ENCODE measurements at regions not wholly inside any gene's neighbourhood (a gene's known extent, or its start where the extent isn't known, plus 50 kb on each side); places are given as distances from the start of the nearest gene placed in this dataset.
"Not testable (repeated sequence)": the region's sequence is repeated elsewhere in the genome, so short reads cannot be mapped to it uniquely, and the experiment has no call there.

DNA sequence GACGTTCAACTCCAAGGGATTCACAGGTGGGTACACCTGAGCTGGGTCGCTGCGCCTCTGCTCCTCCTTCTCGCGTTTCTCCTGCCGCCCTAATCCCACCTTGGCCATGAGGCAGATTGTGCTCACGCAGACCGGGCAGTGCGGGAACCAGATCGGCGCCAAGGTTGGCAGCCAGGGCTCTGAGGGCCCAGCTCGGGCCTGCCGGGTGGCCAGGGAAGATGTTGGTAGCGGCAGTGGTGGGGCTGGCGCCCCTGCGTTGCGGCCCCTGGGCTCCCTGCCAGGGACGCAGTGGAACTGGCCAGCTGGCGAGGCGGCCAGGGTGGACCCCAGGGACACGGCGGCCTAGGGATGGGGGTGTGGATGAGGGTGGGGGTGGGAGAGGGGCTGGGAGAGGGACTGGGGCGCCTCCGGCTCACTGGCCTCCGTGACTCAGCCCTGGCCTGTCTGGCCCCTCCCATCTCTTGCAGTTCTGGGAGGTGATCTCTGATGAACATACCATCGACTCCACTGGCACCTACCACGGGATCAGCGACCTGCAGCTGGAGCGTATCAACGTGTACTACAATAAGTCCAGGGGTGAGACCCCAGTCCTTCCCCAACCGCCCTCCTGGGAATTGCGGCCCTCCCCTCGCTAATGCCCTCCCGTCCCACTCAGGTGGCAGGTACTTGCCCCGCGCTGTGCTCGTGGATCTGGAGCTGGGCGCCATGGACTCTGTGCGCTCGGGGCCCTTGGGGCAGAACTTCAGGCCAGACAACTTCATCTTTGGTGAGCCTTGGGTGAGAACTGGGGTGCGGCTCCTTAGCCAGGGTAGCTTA is 114.9 kb upstream of the ALG10B start:
- Histone ChIP-seq H3K9ac (ENCODE audit: low read length) (no peak overlapping the region), H2BK15ac (ENCODE audit: low read depth, poor library complexity, severe bottlenecking) (no peak overlapping the region), H3K4me3 (ENCODE audit: insufficient read depth in 1 of 2, low read depth in 1 of 2, low read length in 2 of 2) (no peak overlapping the region), H2AK5ac (ENCODE audit: low read length, severe bottlenecking) (no peak overlapping the region), H3K14ac (ENCODE audit: low read length in 2 of 2) (no peak overlapping the region), H3K27ac (ENCODE audit: low read length, poor library complexity, severe bottlenecking) (no peak overlapping the region), H3K4me1 (ENCODE audit: control insufficient read depth, insufficient read depth, low read depth, low read length) (no peaks in the 10 kb centered on the region), H2BK12ac (ENCODE audit: low read length in 2 of 2) (no peak overlapping the region), H2BK120ac (ENCODE audit: low read depth, low read length) (no peak overlapping the region), H3K4ac (ENCODE audit: low read depth in 1 of 2, low read length in 2 of 2) (no peak overlapping the region), H3K9me3 (ENCODE audit: control insufficient read depth, low read length) (no peaks in the 10 kb centered on the region), H3K79me1 (replicated peaks; ENCODE audit: low read length, poor library complexity, severe bottlenecking) (no peaks in the 10 kb centered on the region), H3K36me3 (ENCODE audit: control insufficient read depth in 1 of 2, insufficient read depth in 2 of 2, low read depth in 1 of 2, low read length in 2 of 2) (no peaks in the 10 kb centered on the region), H3K27me3 (ENCODE audit: control insufficient read depth in 1 of 2, insufficient read depth in 1 of 2, low read length in 2 of 2) (no peaks in the 10 kb centered on the region), H3K18ac (ENCODE audit: low read depth in 1 of 2, low read length in 2 of 2) (no peak overlapping the region), H4K8ac (ENCODE audit: low read length) (no peak overlapping the region), H2AFZ (ENCODE audit: low read depth, low read length) (no peak overlapping the region), H3K23ac (ENCODE audit: low read length in 2 of 2) (no peak overlapping the region), H4K91ac (ENCODE audit: low read length) (no peak overlapping the region), H3K4me2 (ENCODE audit: low read length, poor library complexity, severe bottlenecking) (no peak overlapping the region), H2BK5ac (ENCODE audit: low read depth, low read length, poor library complexity, severe bottlenecking) (no peak overlapping the region)
- 88% methylated on average over 35 of the region's 41 CpGs for WGBS
- DNase-seq: no peak

DNA sequence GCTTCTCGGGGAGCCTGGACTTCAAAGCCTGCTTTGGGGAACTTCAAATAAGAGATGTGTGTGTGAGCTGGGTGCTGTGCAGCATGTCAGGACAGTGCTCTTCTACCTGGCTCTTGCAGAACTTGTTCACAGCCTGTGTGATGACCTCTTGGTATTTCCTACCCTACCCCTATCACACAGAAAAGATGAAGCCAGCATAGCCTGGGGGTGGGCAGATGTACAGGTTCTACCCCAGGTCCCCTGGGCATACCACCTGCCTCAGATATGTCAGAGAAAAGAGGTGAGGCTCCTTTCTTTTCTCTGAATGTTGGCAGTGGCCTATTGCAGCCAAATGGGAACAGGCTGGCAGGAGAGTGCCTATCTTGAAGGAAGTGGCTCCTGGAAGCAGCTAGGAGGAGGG is 111.7 kb upstream of the ALG10B start:
- WGBS: 50% methylated on average over 1 of the region's 1 CpG
- no peak overlapping the region for H3K4me3 ChIP-seq (ENCODE audit: insufficient read depth in 1 of 2, low read depth in 1 of 2, low read length in 2 of 2)
- no peak overlapping the region for H3K4me2 ChIP-seq (ENCODE audit: low read length, poor library complexity, severe bottlenecking)
- no peaks in the 10 kb centered on the region for H3K27me3 ChIP-seq (ENCODE audit: control insufficient read depth in 1 of 2, insufficient read depth in 1 of 2, low read length in 2 of 2)
- no peak overlapping the region for H3K27ac ChIP-seq (ENCODE audit: low read length, poor library complexity, severe bottlenecking)
- H2BK120ac ChIP-seq (ENCODE audit: low read depth, low read length): no peak overlapping the region
- no peaks in the 10 kb centered on the region for H3K36me3 ChIP-seq (ENCODE audit: control insufficient read depth in 1 of 2, insufficient read depth in 2 of 2, low read depth in 1 of 2, low read length in 2 of 2)
- H3K18ac ChIP-seq (ENCODE audit: low read depth in 1 of 2, low read length in 2 of 2): no peak overlapping the region
- no peak for DNase-seq
- no peak overlapping the region for H3K14ac ChIP-seq (ENCODE audit: low read length in 2 of 2)
- H3K23ac ChIP-seq (ENCODE audit: low read length in 2 of 2): no peak overlapping the region
- H3K4ac ChIP-seq (ENCODE audit: low read depth in 1 of 2, low read length in 2 of 2): no peak overlapping the region
- no peaks in the 10 kb centered on the region for H3K9me3 ChIP-seq (ENCODE audit: control insufficient read depth, low read length)
- H3K9ac ChIP-seq (ENCODE audit: low read length): no peak overlapping the region
- no peaks in the 10 kb centered on the region for H3K79me1 ChIP-seq (replicated peaks; ENCODE audit: low read length, poor library complexity, severe bottlenecking)
- H2AK5ac ChIP-seq (ENCODE audit: low read length, severe bottlenecking): no peak overlapping the region
- no peak overlapping the region for H2AFZ ChIP-seq (ENCODE audit: low read depth, low read length)
- H4K8ac ChIP-seq (ENCODE audit: low read length): no peak overlapping the region
- H2BK15ac ChIP-seq (ENCODE audit: low read depth, poor library complexity, severe bottlenecking): no peak overlapping the region
- no peaks in the 10 kb centered on the region for H3K4me1 ChIP-seq (ENCODE audit: control insufficient read depth, insufficient read depth, low read depth, low read length)
- no peak overlapping the region for H4K91ac ChIP-seq (ENCODE audit: low read length)
- H2BK5ac ChIP-seq (ENCODE audit: low read depth, low read length, poor library complexity, severe bottlenecking): no peak overlapping the region
- no peak overlapping the region for H2BK12ac ChIP-seq (ENCODE audit: low read length in 2 of 2)

DNA sequence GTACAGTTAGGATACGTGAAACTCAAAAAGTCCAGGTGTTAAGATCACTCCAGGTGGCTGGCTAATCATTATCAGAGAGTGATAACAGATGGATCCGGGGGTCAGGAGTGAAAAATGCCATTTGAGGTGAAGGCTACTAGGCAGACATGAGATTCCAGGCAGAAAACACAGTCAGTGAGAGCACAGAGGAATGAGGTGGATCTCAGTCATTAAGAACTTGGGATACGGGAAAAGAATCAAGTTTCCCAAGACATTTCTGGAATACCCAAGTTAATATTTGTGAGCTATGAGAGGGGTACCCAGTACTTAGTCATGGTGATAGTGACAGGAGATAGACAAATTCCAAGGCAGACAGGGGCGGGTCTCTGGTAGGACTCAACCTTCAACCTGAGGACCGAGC is 94.6 kb upstream of the ALG10B start:
- 57% methylated on average over 5 of the region's 5 CpGs for WGBS
- H4K8ac ChIP-seq (ENCODE audit: low read length): no peak overlapping the region
- no peak overlapping the region for H2AFZ ChIP-seq (ENCODE audit: low read depth, low read length)
- H2BK5ac ChIP-seq (ENCODE audit: low read depth, low read length, poor library complexity, severe bottlenecking): no peak overlapping the region
- H3K27ac ChIP-seq (ENCODE audit: low read length, poor library complexity, severe bottlenecking): no peak overlapping the region
- no peak for DNase-seq
- no peaks in the 10 kb centered on the region for H3K27me3 ChIP-seq (ENCODE audit: control insufficient read depth in 1 of 2, insufficient read depth in 1 of 2, low read length in 2 of 2)
- H2BK15ac ChIP-seq (ENCODE audit: low read depth, poor library complexity, severe bottlenecking): no peak overlapping the region
- H3K23ac ChIP-seq (ENCODE audit: low read length in 2 of 2): no peak overlapping the region
- no peak overlapping the region for H2BK120ac ChIP-seq (ENCODE audit: low read depth, low read length)
- no peak overlapping the region for H3K4ac ChIP-seq (ENCODE audit: low read depth in 1 of 2, low read length in 2 of 2)
- H3K36me3 ChIP-seq (ENCODE audit: control insufficient read depth in 1 of 2, insufficient read depth in 2 of 2, low read depth in 1 of 2, low read length in 2 of 2): no peaks in the 10 kb centered on the region
- H3K14ac ChIP-seq (ENCODE audit: low read length in 2 of 2): no peak overlapping the region
- H3K4me2 ChIP-seq (ENCODE audit: low read length, poor library complexity, severe bottlenecking): no peak overlapping the region
- no peak overlapping the region for H3K9ac ChIP-seq (ENCODE audit: low read length)
- no peaks in the 10 kb centered on the region for H3K79me1 ChIP-seq (replicated peaks; ENCODE audit: low read length, poor library complexity, severe bottlenecking)
- no peak overlapping the region for H2BK12ac ChIP-seq (ENCODE audit: low read length in 2 of 2)
- no peak overlapping the region for H3K4me3 ChIP-seq (ENCODE audit: insufficient read depth in 1 of 2, low read depth in 1 of 2, low read length in 2 of 2)
- H3K9me3 ChIP-seq (ENCODE audit: control insufficient read depth, low read length): no peaks in the 10 kb centered on the region
- no peak overlapping the region for H4K91ac ChIP-seq (ENCODE audit: low read length)
- H3K18ac ChIP-seq (ENCODE audit: low read depth in 1 of 2, low read length in 2 of 2): no peak overlapping the region
- no peaks in the 10 kb centered on the region for H3K4me1 ChIP-seq (ENCODE audit: control insufficient read depth, insufficient read depth, low read depth, low read length)
- H2AK5ac ChIP-seq (ENCODE audit: low read length, severe bottlenecking): no peak overlapping the region

DNA sequence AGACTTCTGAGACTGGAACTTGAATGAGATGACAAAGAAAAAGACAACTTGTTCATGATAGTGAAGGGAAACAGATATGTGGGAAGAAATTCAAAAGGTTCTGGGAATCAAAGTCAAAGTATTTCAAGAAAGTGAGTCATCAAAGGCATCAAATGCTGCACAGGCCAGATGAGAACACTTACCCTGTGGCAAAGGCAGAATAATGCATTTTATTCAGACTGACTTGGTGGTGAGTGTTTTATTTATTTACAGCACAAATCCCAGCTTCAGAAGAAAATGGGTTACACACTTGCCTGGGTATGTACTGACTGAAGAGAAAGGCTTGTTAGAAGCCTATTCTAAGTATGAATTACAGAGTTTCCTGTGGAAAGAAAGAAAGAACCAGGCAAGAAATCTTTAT is 78.2 kb upstream of the ALG10B start:
- not testable (repeated sequence) for H3K23ac ChIP-seq (ENCODE audit: low read length in 2 of 2); H2BK15ac ChIP-seq (ENCODE audit: low read depth, poor library complexity, severe bottlenecking); H2AFZ ChIP-seq (ENCODE audit: low read depth, low read length); H3K18ac ChIP-seq (ENCODE audit: low read depth in 1 of 2, low read length in 2 of 2); H3K36me3 ChIP-seq (ENCODE audit: control insufficient read depth in 1 of 2, insufficient read depth in 2 of 2, low read depth in 1 of 2, low read length in 2 of 2); H3K4me2 ChIP-seq (ENCODE audit: low read length, poor library complexity, severe bottlenecking); H2BK120ac ChIP-seq (ENCODE audit: low read depth, low read length); H3K4me3 ChIP-seq (ENCODE audit: insufficient read depth in 1 of 2, low read depth in 1 of 2, low read length in 2 of 2); DNase-seq; H3K79me1 ChIP-seq (replicated peaks; ENCODE audit: low read length, poor library complexity, severe bottlenecking); H4K91ac ChIP-seq (ENCODE audit: low read length); H3K9ac ChIP-seq (ENCODE audit: low read length); H3K4me1 ChIP-seq (ENCODE audit: control insufficient read depth, insufficient read depth, low read depth, low read length); H3K4ac ChIP-seq (ENCODE audit: low read depth in 1 of 2, low read length in 2 of 2); H2AK5ac ChIP-seq (ENCODE audit: low read length, severe bottlenecking); H2BK12ac ChIP-seq (ENCODE audit: low read length in 2 of 2); H3K9me3 ChIP-seq (ENCODE audit: control insufficient read depth, low read length); H3K27ac ChIP-seq (ENCODE audit: low read length, poor library complexity, severe bottlenecking); H2BK5ac ChIP-seq (ENCODE audit: low read depth, low read length, poor library complexity, severe bottlenecking); H4K8ac ChIP-seq (ENCODE audit: low read length); H3K27me3 ChIP-seq (ENCODE audit: control insufficient read depth in 1 of 2, insufficient read depth in 1 of 2, low read length in 2 of 2); H3K14ac ChIP-seq (ENCODE audit: low read length in 2 of 2)

All from mesenchymal stem cell (in vitro differentiated cells and primary cell).